ENCODE measurements at regions not wholly inside any gene's neighbourhood (a gene's known extent, or its start where the extent isn't known, plus 50 kb on each side); places are given as distances from the start of the nearest gene placed in this dataset.
A peak's percentile ranks its signal among the peaks of the same experiment; 100 is the strongest.
"Not testable (repeated sequence)": the region's sequence is repeated elsewhere in the genome, so short reads cannot be mapped to it uniquely, and the experiment has no call there.

GRCh38 chr3:3902161-3902560 lies 102.9 kb downstream of the LRRN1 start:
- no peak for DNase-seq (ENCODE audit: low spot score)

GRCh38 chr3:3906171-3906570 lies 106.9 kb downstream of the LRRN1 start:
- no peak for DNase-seq (ENCODE audit: low spot score)

- DNase-seq (ENCODE audit: low spot score) = no peak
Observed at GRCh38 chr3:3907023-3907422, 107.8 kb downstream of the LRRN1 start.

- no peak for DNase-seq (ENCODE audit: low spot score)
Observed at GRCh38 chr3:3918763-3919162, 119.5 kb downstream of the LRRN1 start.

DNA sequence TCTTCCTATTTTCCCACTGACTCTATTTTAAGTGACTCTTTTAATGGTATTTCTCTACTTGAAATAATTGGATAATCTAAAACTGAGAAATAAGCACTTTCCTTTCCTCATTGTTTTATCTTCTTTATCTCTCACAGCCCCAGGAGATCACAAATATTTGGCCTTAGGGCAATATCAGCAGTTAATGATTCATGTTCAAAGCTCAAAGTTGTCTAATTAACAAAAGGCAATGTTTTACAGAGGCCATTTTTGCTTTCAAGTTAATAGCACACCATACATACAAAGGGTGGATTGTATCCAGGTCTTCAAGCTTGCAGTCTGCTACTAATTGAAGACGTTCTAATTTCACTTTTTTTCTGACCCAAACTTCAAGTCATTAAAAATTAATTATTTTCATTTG lies 120.1 kb downstream of the LRRN1 start:
- DNase-seq (ENCODE audit: low spot score) = no peak

- DNase-seq (ENCODE audit: low spot score) = no peak
Observed at GRCh38 chr3:3923619-3924018, 124.4 kb downstream of the LRRN1 start.

GRCh38 chr3:3927198-3927597 lies 128.0 kb downstream of the LRRN1 start:
- DNase-seq (ENCODE audit: low spot score) = no peak

- DNase-seq (ENCODE audit: low spot score) = no peak
Observed at GRCh38 chr3:3927965-3928364, 128.7 kb downstream of the LRRN1 start.

DNA sequence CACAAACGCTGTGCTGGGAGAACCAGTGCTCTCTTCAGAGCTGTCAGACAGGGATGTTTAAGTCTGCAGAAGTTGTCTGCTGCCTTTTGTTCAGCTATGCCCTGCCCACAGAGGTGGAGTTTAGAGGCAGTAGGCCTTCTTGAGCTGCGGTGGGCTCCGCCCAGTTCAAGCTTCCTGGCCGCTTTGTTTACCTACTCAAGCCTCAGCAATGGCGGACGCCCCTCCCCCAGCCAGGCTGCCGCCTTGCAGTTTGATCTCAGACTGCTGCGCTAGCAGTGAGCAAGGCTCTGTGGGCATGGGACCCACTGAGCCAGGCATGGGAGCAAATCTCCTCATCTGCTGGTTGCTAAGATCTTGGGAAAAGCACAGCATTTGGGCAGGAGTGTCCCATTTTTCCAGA lies 142.1 kb downstream of the LRRN1 start:
- not testable (repeated sequence) for DNase-seq (ENCODE audit: low spot score)

GRCh38 chr3:3951071-3951470 lies 151.8 kb downstream of the LRRN1 start:
- DNase-seq (ENCODE audit: low spot score) = no peak

DNA sequence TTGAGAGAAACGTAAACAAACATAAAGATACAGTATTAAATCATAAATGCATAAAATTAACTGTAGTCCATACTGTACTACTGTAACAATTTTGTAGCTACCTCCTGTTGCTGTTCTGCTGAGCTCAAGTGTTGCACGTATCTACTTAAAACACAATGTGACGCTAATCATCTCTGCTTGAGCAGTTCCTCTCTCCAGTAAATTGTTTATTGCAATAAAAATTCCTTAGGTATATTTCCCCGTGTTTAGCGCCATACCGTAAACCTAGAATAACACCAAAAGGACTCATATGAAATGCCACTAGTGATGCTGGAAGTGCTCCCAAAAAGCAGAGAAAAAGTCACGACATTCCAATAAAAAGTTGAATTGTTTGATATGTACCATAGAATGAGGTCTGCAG lies 152.3 kb downstream of the LRRN1 start:
- DNase-seq (ENCODE audit: low spot score) = no peak

GRCh38 chr3:3962867-3963266 lies 163.6 kb downstream of the LRRN1 start:
- DNase-seq (ENCODE audit: low spot score) = not testable (repeated sequence)

GRCh38 chr3:3984053-3984452 lies 184.8 kb downstream of the LRRN1 start:
- no peak for DNase-seq (ENCODE audit: low spot score)

DNA sequence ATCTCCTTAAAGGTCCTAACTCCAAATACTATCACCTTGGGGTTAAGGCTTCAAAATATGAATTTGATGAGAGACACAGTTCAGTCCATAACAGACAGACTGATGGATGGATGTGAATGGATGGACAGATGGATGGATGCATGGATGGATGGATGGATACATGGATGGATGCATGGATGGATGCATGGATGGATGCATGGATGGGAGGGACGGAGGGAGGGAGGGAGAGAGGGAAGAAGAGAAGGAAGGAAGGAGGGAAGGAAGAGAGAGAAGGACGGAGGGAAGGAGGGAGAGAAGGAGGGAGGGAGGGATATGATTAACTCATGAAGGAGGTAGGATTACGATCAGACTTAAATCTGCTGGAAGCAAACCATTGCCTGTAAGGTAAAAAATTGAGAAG lies 192.4 kb downstream of the LRRN1 start:
- no peak for DNase-seq (ENCODE audit: low spot score)

DNA sequence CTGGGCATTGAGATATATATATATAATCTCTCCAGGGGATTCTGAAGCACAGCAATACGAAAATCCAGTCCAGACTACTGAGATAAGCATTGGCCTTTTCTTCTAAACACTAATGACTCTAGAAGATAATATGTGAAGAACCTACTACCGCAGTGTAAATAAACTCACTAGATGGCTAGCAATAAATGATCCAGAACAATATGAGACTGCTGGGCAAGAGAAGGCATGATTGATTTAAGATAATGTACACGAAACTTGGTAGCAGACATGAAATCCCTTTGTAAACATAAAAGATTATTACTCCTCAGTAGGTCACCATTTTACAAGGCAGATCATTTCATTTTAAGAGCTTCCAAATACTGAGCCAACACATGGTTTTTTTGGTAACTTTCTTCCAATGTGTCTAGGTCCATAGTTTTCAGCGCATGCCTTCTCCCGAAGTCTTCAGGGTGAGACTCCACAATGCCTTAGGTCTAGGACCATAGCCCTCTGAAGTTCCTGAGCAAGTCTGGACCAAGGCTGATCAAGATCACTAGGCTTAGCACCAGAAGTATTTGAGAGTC lies 193.2 kb downstream of the LRRN1 start:
- DNase-seq (ENCODE audit: low spot score) = no peak

- DNase-seq (ENCODE audit: low spot score) = peak; percentile 35
Observed at GRCh38 chr3:3998140-3998922, 199.1 kb downstream of the LRRN1 start.

DNA sequence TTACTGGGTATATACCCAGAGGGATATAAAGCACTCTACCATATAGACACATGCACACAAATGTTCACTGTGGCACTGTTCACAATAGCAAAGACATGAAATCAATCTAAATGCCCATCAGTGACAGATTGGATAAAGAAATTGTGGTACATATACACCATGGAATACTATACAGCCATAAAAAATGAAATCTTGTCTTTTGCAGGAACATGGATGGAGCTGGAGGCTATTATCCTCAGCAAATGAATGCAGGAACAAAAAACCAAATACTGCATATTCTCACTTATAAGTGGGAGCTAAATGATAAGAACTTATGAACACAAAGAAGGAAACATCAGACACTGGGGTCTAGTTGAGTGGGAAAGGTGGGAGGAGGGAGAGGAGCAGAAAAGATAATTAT lies 200.1 kb downstream of the LRRN1 start:
- DNase-seq (ENCODE audit: low spot score) = not testable (repeated sequence)

DNA sequence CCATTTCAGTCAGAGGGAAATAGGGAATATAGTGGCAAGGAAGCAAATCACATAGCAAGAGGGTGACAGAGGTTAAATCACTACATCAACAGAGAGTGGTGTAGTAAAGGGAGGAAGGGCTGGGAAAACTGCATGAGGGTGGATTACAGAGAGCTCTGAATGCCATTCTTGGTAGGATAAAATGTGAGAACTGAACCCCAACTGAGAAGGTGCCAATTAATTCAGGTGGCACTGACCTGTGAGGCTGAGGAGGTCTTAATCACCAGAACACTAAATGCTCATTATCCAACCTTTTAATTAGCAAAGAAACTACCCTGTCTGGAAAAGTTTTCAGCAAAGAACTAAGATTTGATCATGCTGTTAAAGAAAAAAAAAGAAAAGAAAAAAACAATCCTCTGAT lies 202.7 kb downstream of the LRRN1 start:
- DNase-seq (ENCODE audit: low spot score) = no peak

GRCh38 chr3:4006288-4006687 lies 207.1 kb downstream of the LRRN1 start:
- DNase-seq (ENCODE audit: low spot score) = no peak

DNA sequence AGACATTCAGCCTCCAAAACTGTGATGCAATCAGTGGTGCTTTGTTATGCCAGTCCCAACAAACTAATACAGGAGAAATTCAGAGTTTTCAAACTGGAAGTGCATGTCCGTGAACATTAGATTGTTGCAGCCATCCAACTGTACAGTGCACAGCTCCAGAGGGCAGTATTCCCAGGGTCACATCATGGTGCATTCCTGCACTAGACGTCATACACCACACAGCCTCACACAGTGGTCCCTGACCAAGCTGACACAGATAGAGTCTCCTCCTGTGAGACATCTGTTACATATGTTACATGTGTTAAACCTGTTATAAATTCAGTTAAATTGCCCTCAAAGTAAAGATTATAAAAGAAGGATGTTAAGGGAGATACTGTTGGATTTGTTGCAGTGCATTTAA lies 209.0 kb downstream of the LRRN1 start:
- DNase-seq (ENCODE audit: low spot score) = no peak

DNA sequence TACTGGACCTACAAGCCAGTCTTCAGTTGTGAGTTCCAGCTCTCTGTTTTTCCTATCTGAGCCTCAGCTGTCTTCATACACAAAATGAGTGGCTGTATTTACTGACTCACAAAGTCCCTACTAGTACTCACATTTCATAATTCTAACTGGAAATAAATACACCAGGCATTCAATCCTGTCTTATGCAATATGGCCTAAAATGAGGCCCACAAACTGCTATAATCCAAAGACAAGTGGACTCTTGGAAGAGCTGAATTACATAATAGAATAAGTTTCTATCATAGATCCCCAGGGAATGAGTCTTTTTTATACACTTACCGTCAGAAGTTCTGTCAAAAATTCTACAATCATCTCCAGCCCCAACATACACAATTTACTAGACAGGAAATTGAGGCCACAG lies 211.9 kb downstream of the LRRN1 start:
- no peak for DNase-seq (ENCODE audit: low spot score)

DNA sequence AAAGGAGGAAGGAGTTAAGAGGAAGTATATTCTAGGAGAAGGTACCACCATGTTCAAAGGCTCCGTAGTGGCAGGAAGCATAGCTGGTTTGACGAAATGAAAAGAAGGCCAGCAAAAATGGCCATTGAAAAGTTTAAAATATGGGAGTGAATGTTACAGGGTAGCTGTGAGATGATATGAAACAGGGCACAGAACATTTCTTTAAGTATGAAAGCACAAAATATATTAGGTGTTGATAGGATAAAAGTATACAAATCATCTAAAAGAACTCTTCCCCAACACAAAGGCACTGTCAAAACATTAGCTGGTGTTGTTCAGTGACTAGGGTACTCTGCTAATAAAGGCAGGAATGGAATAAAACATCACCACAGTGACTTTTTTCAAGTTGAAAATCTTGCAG lies 216.2 kb downstream of the LRRN1 start:
- DNase-seq (ENCODE audit: low spot score) = no peak

GRCh38 chr3:4019501-4019900 lies 220.3 kb downstream of the LRRN1 start:
- no peak for DNase-seq (ENCODE audit: low spot score)

- no peak for DNase-seq (ENCODE audit: low spot score)
Observed at GRCh38 chr3:4021162-4021561, 221.9 kb downstream of the LRRN1 start.
